Chondrocyte (in vitro differentiated cells): ENCODE measurements at regions not wholly inside any gene's neighbourhood (a gene's known extent, or its start where the extent isn't known, plus 50 kb on each side); places are given as distances from the start of the nearest gene placed in this dataset.

Source experiments
- DNase-seq: peaks from one replicate; pipeline ENCODE4 v3.0.0; 2021; ENCODE audit warnings: mixed read lengths, low spot score
- H3K27ac Mint-ChIP-seq: one replicate; pipeline ENCODE4 v1.8.0; 2021; ENCODE audit warnings: mild to moderate bottlenecking, moderate library complexity, mixed read lengths; ENCODE audit not compliant: unreplicated experiment
- H3K27me3 Mint-ChIP-seq: 2 replicates; pipeline ENCODE4 v1.8.0; 2021; ENCODE audit warnings: low read depth, mixed read lengths
- H3K36me3 Mint-ChIP-seq: 2 replicates; pipeline ENCODE4 v1.8.0; 2021; ENCODE audit warnings: low read depth, mixed read lengths
- H3K4me1 Mint-ChIP-seq: 2 replicates; pipeline ENCODE4 v1.8.0; 2021; ENCODE audit warnings: low read depth, mild to moderate bottlenecking, mixed read lengths
- H3K4me3 Mint-ChIP-seq: one replicate; pipeline ENCODE4 v1.8.0; 2021; ENCODE audit warnings: mild to moderate bottlenecking, moderate library complexity, mixed read lengths; ENCODE audit not compliant: unreplicated experiment
- H3K9me3 Mint-ChIP-seq: 2 replicates; pipeline ENCODE4 v1.8.0; 2021; ENCODE audit warnings: low read depth, mixed read lengths
- CTCF ChIP-seq: fragments of 200-600 bp; sonication (generic); IDR thresholded peaks from 2 replicates; pipeline ENCODE4 v1.5.0; 2021; ENCODE audit warnings: antibody characterized with exemption, mild to moderate bottlenecking, moderate library complexity

GRCh38 chrX:57772637-57773036, 92.6 kb upstream of the NLRP2B start:
- DNase-seq = no peak
- no peaks in the 10 kb centered on the region for H3K4me1 Mint-ChIP-seq
- H3K4me3 Mint-ChIP-seq = no peak overlapping the region
- no peaks in the 10 kb centered on the region for H3K27me3 Mint-ChIP-seq
- H3K36me3 Mint-ChIP-seq = no peaks in the 10 kb centered on the region
- H3K9me3 Mint-ChIP-seq = peaks cover 45% of the 10 kb centered on the region
- no peak overlapping the region for H3K27ac Mint-ChIP-seq
- TF ChIP-seq CTCF = no peak

GRCh38 chrX:57771689-57772088, 91.6 kb upstream of the NLRP2B start:
- Mint-ChIP-seq H3K4me1 (no peaks in the 10 kb centered on the region), H3K27ac (no peak overlapping the region), H3K36me3 (no peaks in the 10 kb centered on the region), H3K4me3 (no peak overlapping the region), H3K27me3 (no peaks in the 10 kb centered on the region), H3K9me3 (peaks cover 47% of the 10 kb centered on the region)
- TF ChIP-seq CTCF = no peak
- DNase-seq = no peak

GRCh38 chrX:57752866-57753265, 72.8 kb upstream of the NLRP2B start:
- H3K27me3 Mint-ChIP-seq = no peaks in the 10 kb centered on the region
- DNase-seq = no peak
- no peak overlapping the region for H3K4me3 Mint-ChIP-seq
- no peaks in the 10 kb centered on the region for H3K4me1 Mint-ChIP-seq
- H3K9me3 Mint-ChIP-seq = peaks cover 67% of the 10 kb centered on the region
- no peak for TF ChIP-seq CTCF
- H3K36me3 Mint-ChIP-seq = no peaks in the 10 kb centered on the region
- H3K27ac Mint-ChIP-seq = no peak overlapping the region

GRCh38 chrX:57741107-57741506, 61.0 kb upstream of the NLRP2B start:
- H3K27me3 Mint-ChIP-seq = no peaks in the 10 kb centered on the region
- H3K36me3 Mint-ChIP-seq = no peaks in the 10 kb centered on the region
- peaks cover 35% of the 10 kb centered on the region for H3K9me3 Mint-ChIP-seq
- DNase-seq = no peak
- no peak overlapping the region for H3K4me3 Mint-ChIP-seq
- no peak for TF ChIP-seq CTCF
- H3K27ac Mint-ChIP-seq = no peak overlapping the region
- H3K4me1 Mint-ChIP-seq = no peaks in the 10 kb centered on the region

- Mint-ChIP-seq H3K36me3 (no peaks in the 10 kb centered on the region), H3K27ac (no peak overlapping the region), H3K4me3 (no peak overlapping the region), H3K9me3 (peaks cover 36% of the 10 kb centered on the region), H3K4me1 (no peaks in the 10 kb centered on the region), H3K27me3 (no peaks in the 10 kb centered on the region)
- no peak for TF ChIP-seq CTCF
- no peak for DNase-seq
Observed at GRCh38 chrX:57737881-57738280, 57.8 kb upstream of the NLRP2B start.
